Ectodermal cell (in vitro differentiated cells): ENCODE measurements at regions not wholly inside any gene's neighbourhood (a gene's known extent, or its start where the extent isn't known, plus 50 kb on each side); places are given as distances from the start of the nearest gene placed in this dataset.

Experiments used
- H3K27ac ChIP-seq: 2 replicates; pipeline ENCODE4 v1.7.0; 2013; ENCODE audit warnings: mild to moderate bottlenecking, low read depth, low read length; ENCODE audit not compliant: insufficient read depth, poor library complexity, severe bottlenecking
- H3K27me3 ChIP-seq: 2 replicates; pipeline ENCODE4 v1.7.0; 2013; ENCODE audit warnings: mild to moderate bottlenecking, low read length; ENCODE audit not compliant: insufficient read depth, control insufficient read depth, poor library complexity, severe bottlenecking
- H3K36me3 ChIP-seq: one replicate; pipeline ENCODE4 v1.7.0; 2013; ENCODE audit warnings: low read length; ENCODE audit not compliant: control insufficient read depth, insufficient read depth
- H3K4me1 ChIP-seq: one replicate; pipeline ENCODE4 v1.7.0; 2013; ENCODE audit warnings: low read length; ENCODE audit not compliant: control insufficient read depth, insufficient read depth
- H3K4me3 ChIP-seq: 2 replicates; pipeline ENCODE4 v1.7.0; 2013; ENCODE audit warnings: low read depth, low read length, control low read depth; ENCODE audit not compliant: insufficient read depth
- H3K9me3 ChIP-seq: 2 replicates; pipeline ENCODE4 v1.7.0; 2013; ENCODE audit warnings: mild to moderate bottlenecking, low read length, moderate library complexity; ENCODE audit not compliant: control insufficient read depth
- WGBS, 2 experiments: methylation state at CpG; one replicate each; pipeline ENCODE4 v1.1.7; 2013; ENCODE audit warnings: missing lambda C conversion rate in 2 of 2; 5-methylcytosine and 5-hydroxymethylcytosine counted together

- H3K27me3 ChIP-seq = no peaks in the 10 kb centered on the region
- H3K4me1 ChIP-seq = no peaks in the 10 kb centered on the region
- no peaks in the 10 kb centered on the region for H3K36me3 ChIP-seq
- 95 to 100% methylated on average over 1 to 2 of the region's 2 CpGs for WGBS, 2 experiments
- H3K9me3 ChIP-seq = no peaks in the 10 kb centered on the region
- H3K27ac ChIP-seq = no peak overlapping the region
- H3K4me3 ChIP-seq = no peak overlapping the region
These were observed 184.9 kb upstream of the LPP start for GRCh38 chr3:187968883-187969580.

GRCh38 chr3:187969581-187969950, 184.4 kb upstream of the LPP start:
- Histone ChIP-seq H3K9me3 (no peaks in the 10 kb centered on the region), H3K27ac (no peak overlapping the region), H3K4me3 (no peak overlapping the region), H3K27me3 (no peaks in the 10 kb centered on the region), H3K36me3 (no peaks in the 10 kb centered on the region), H3K4me1 (no peaks in the 10 kb centered on the region)
- 93 to 96% methylated on average over 3 of the region's 3 CpGs for WGBS, 2 experiments

GRCh38 chr3:187970106-187970505, 183.9 kb upstream of the LPP start:
- Histone ChIP-seq H3K36me3 (no peaks in the 10 kb centered on the region), H3K4me1 (no peaks in the 10 kb centered on the region), H3K4me3 (no peak overlapping the region), H3K9me3 (no peaks in the 10 kb centered on the region), H3K27me3 (no peaks in the 10 kb centered on the region), H3K27ac (no peak overlapping the region)

- Histone ChIP-seq H3K36me3 (no peaks in the 10 kb centered on the region), H3K9me3 (no peaks in the 10 kb centered on the region), H3K4me3 (no peak overlapping the region), H3K4me1 (no peaks in the 10 kb centered on the region), H3K27ac (no peak overlapping the region), H3K27me3 (no peaks in the 10 kb centered on the region)
- WGBS, 2 experiments = 85 to 88% methylated on average over 4 of the region's 4 CpGs
These were observed 182.3 kb upstream of the LPP start for GRCh38 chr3:187971629-187972028.

- 92 to 98% methylated on average over 2 of the region's 3 CpGs for WGBS, 2 experiments
- no peaks in the 10 kb centered on the region for H3K4me1 ChIP-seq
- H3K9me3 ChIP-seq = no peaks in the 10 kb centered on the region
- no peaks in the 10 kb centered on the region for H3K27me3 ChIP-seq
- no peak overlapping the region for H3K27ac ChIP-seq
- H3K36me3 ChIP-seq = no peaks in the 10 kb centered on the region
- no peak overlapping the region for H3K4me3 ChIP-seq
These were observed 181.5 kb upstream of the LPP start for GRCh38 chr3:187972454-187972853.

GRCh38 chr3:187973977-187974870, 179.7 kb upstream of the LPP start:
- no peaks in the 10 kb centered on the region for H3K9me3 ChIP-seq
- no peak overlapping the region for H3K27ac ChIP-seq
- no peak overlapping the region for H3K4me3 ChIP-seq
- no peaks in the 10 kb centered on the region for H3K36me3 ChIP-seq
- WGBS, 2 experiments = 93 to 94% methylated on average over 9 of the region's 9 CpGs
- no peaks in the 10 kb centered on the region for H3K4me1 ChIP-seq
- no peaks in the 10 kb centered on the region for H3K27me3 ChIP-seq

- no peaks in the 10 kb centered on the region for H3K9me3 ChIP-seq
- 92 to 93% methylated on average over 3 of the region's 3 CpGs for WGBS, 2 experiments
- H3K4me1 ChIP-seq = no peaks in the 10 kb centered on the region
These were observed 179.1 kb upstream of the LPP start for GRCh38 chr3:187974871-187975271.

GRCh38 chr3:187975561-187976364, 178.2 kb upstream of the LPP start:
- Histone ChIP-seq H3K36me3 (no peaks in the 10 kb centered on the region), H3K27me3 (no peaks in the 10 kb centered on the region), H3K4me1 (no peaks in the 10 kb centered on the region), H3K27ac (no peak overlapping the region), H3K4me3 (no peak overlapping the region), H3K9me3 (no peaks in the 10 kb centered on the region)
- WGBS, 2 experiments = 81 to 84% methylated on average over 6 to 7 of the region's 7 CpGs

More at GRCh38 chr3:187974871-187975271, 179.1 kb upstream of the LPP start:
- Histone ChIP-seq H3K27me3 (no peaks in the 10 kb centered on the region), H3K27ac (no peak overlapping the region), H3K4me3 (no peak overlapping the region), H3K36me3 (no peaks in the 10 kb centered on the region)

GRCh38 chr3:187976365-187976900, 177.5 kb upstream of the LPP start:
- no peak overlapping the region for H3K27ac ChIP-seq
- H3K9me3 ChIP-seq = no peaks in the 10 kb centered on the region
- 92 to 93% methylated on average over 6 of the region's 6 CpGs for WGBS, 2 experiments
- no peak overlapping the region for H3K4me3 ChIP-seq
- no peaks in the 10 kb centered on the region for H3K27me3 ChIP-seq
- no peaks in the 10 kb centered on the region for H3K36me3 ChIP-seq
- H3K4me1 ChIP-seq = no peaks in the 10 kb centered on the region

- Histone ChIP-seq H3K36me3 (no peaks in the 10 kb centered on the region), H3K4me3 (no peak overlapping the region), H3K9me3 (no peaks in the 10 kb centered on the region), H3K27ac (no peak overlapping the region), H3K27me3 (no peaks in the 10 kb centered on the region), H3K4me1 (no peaks in the 10 kb centered on the region)
- WGBS, 2 experiments = 95 to 97% methylated on average over 4 of the region's 4 CpGs
These were observed 176.3 kb upstream of the LPP start for GRCh38 chr3:187977659-187978058.
